Epithelial cell of esophagus (primary cell): ENCODE measurements at regions not wholly inside any gene's neighbourhood (a gene's known extent, or its start where the extent isn't known, plus 50 kb on each side); places are given as distances from the start of the nearest gene placed in this dataset.
"Not testable (repeated sequence)": the region's sequence is repeated elsewhere in the genome, so short reads cannot be mapped to it uniquely, and the experiment has no call there.

Experiments
- DNase-seq: peaks from one replicate; pipeline ENCODE4 v3.0.0; 2010; ENCODE audit warnings: low read depth
- H3K4me3 ChIP-seq: 2 replicates; pipeline ENCODE4 v1.5.1; 2011; ENCODE audit warnings: mild to moderate bottlenecking, low read length, control low read depth
- TF ChIP-seq, protein P1 (sequence below): IDR thresholded peaks from 2 replicates; pipeline ENCODE4 v1.5.1; 2011; ENCODE audit warnings: low read depth, mild to moderate bottlenecking, low read length, control low read depth, inconsistent platforms; ENCODE audit not compliant: insufficient read depth; ENCODE audit errors: missing control alignments

DNA sequence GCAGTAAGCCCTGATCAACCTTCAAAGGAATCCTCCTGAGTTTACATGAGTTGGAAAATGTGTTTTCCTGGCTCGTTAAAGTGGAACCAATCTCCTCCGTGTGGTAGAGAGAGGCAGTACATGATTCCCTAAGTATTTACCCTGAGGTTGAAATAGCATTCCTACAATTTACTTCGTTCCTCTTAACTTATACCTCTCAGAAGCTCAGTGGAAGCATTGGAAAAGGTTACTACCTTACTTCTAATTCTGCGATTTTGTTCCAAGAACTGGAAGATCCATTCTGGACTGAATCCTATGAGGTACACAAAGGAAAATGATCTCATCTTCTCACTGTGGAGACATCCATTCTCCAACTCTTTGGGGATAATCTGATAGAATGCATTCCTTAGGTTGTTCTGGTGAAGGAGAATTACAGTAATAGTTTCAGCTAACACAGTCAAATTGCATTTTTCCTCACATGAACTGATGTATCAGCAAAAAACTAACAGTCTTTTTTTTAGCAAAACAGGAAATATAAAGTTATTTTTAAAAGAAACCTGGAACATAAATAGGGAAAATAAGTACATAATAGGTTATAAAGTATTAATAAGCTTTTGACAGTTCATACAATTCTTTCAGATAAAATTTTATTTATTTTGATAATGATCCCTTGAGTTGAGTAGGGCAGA is 475.6 kb downstream of the PDZRN4 start:
- no peak overlapping the region for H3K4me3 ChIP-seq
- TF ChIP-seq, protein P1, sequence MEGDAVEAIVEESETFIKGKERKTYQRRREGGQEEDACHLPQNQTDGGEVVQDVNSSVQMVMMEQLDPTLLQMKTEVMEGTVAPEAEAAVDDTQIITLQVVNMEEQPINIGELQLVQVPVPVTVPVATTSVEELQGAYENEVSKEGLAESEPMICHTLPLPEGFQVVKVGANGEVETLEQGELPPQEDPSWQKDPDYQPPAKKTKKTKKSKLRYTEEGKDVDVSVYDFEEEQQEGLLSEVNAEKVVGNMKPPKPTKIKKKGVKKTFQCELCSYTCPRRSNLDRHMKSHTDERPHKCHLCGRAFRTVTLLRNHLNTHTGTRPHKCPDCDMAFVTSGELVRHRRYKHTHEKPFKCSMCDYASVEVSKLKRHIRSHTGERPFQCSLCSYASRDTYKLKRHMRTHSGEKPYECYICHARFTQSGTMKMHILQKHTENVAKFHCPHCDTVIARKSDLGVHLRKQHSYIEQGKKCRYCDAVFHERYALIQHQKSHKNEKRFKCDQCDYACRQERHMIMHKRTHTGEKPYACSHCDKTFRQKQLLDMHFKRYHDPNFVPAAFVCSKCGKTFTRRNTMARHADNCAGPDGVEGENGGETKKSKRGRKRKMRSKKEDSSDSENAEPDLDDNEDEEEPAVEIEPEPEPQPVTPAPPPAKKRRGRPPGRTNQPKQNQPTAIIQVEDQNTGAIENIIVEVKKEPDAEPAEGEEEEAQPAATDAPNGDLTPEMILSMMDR = peak; percentile 50
- peak; percentile 22 for DNase-seq

DNA sequence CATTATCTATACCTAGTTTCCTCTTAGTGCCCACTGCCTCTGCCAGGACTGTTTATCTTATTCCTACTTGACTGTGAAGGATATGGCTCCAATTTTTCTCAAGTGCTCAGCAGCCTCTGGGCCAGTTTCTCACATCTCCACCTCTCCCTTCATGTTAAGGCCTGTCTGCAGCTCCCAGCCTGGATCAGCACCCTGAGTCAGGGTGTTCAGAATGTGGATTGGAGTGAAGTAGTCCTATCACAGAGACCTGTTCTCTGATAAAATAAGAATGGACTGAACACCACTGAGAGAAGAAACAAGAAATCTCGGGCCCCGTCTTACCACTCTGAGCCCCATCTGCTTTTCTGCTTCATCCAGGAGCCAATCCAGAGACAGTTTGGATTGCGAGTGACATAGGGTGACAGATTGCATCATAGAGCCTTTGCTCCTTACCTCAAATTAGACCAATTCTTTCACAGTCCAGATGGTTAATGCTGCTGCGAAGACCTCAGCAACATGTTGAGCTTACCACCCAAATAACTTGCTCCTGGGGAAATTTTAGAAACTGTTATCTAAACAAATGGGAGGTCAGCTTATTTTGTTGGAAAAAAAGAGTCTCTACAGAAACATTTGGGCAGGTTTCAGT is 473.1 kb downstream of the PDZRN4 start:
- no peak overlapping the region for H3K4me3 ChIP-seq
- TF ChIP-seq, protein P1 = no peak
- peak; percentile 60 for DNase-seq

DNA sequence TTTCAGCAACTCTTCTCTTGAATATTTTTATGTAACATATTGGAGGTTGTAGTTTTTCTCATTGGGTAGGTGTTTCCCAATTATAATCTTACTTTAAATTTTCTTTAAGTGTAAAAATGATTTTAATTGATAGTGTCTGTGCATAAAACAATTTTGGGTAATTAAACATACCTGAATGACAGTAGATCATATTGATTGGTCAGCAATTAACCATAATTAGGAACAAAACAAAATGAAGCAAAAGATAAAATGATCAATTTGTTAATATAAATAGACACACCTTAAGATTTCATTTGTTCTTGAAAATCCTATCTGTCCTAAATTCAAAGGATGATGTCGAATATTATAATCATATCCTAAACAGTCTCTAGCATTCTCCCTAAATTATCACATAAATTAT is 468.3 kb downstream of the PDZRN4 start:
- DNase-seq = no peak
- TF ChIP-seq, protein P1 = no peak
- no peak overlapping the region for H3K4me3 ChIP-seq

DNA sequence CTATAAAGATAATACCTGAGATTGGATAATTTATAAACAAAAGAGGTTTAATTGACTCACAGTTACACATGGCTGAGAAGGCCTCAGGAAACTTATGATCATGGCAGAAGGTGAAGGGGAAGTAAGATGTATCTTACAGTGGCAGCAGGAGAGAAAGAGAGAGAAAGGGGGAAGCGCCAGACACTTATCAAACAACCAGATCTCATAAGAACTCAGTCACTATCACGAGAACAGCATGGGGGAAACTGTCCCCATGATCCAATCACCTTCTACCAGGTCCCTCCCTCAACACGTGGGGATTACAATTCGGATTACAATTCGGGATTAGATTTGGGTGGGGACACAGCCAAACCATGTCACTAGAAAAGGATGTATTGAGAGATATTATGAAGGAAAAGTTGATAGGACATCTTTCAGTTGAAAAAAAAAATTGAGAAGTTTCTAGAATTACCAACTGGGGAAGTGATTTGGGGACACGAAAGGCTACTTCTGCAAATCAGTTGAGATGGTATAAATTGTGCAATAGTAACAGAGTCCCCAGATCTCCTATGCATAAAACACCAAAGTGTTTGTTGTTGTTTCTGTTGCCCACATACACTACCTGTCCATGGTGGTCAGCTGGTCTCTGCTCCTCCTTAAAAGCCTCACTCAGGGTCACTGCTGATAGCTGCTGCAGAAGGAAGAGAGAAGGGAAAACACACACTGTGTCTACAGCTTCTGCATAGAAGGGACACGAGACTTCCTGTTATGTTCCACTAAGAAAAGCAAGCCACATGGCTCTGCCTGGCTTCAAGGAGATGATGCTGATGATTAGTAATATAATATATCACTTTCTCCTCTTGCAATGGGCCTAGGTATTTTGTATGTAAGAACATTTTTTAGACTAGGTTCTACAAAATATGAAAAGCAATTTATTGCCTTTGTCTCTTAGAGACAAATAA is 465.5 kb downstream of the PDZRN4 start:
- TF ChIP-seq, protein P1 = no peak
- no peak overlapping the region for H3K4me3 ChIP-seq
- DNase-seq = no peak

DNA sequence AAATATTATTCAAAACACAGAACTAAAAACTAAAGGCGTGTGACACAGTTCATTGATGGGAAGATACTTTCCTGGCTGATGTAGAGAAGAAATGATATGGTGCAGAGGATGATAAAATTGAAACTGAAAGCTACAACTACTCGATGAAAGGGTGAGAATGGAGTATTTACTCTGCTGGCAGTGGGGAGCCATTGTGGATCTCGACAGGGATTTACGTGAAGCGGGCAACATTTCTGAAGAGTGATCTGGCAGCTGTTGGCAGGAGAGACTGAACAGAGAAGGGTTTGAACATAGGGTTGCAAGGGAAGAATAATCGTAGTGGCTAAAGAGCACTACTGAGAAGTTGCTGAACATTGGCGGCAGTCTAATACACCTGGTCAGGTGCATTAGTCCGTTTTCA is 464.9 kb downstream of the PDZRN4 start:
- TF ChIP-seq, protein P1 = no peak
- no peak overlapping the region for H3K4me3 ChIP-seq
- no peak for DNase-seq

DNA sequence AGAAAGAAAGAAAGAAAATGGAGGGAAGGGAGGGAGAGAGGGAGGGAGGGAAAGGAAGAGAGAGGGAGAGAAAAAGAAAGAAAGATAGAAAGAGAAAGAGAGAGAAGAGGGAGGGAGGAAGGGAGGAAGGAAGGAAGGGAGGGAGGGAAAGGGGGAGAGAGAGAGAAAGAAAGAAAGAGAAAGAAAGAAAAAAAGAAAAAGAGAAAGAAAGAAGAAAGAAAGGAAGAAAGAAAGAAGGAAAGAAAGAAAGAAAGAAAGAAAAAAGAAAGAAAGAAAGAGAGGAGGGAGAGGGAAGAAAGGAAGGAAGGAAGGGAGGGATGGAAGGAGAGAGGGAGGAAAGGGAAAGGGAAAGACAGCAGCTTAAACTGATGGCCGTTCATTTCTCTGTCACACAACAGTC is 457.5 kb downstream of the PDZRN4 start:
- TF ChIP-seq, protein P1 = no peak
- DNase-seq = no peak
- no peak overlapping the region for H3K4me3 ChIP-seq

DNA sequence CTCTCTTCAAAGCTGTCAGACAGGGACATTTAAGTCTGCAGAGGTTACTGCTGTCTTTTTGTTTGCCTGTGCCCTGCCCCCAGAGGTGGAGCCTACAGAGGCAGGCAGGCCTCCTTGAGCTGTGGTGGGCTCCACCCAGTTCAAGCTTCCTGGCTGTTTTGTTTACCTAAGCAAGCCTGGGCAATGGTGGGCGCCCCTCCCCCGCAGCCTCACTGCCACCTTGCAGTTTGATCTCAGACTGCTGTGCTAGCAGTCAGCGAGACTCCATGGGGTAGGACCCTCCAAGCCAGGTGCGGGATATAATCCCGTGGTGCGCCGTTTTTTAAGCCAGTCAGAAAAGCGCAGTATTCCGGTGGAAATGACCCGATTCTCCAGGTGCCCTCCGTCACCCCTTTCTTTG is 454.7 kb downstream of the PDZRN4 start:
- DNase-seq, H3K4me3 ChIP-seq: not testable (repeated sequence)
